Muscle layer of colon (tissue), 2 donors: ENCODE measurements at regions not wholly inside any gene's neighbourhood (a gene's known extent, or its start where the extent isn't known, plus 50 kb on each side); places are given as distances from the start of the nearest gene placed in this dataset.
"Not testable (repeated sequence)": the region's sequence is repeated elsewhere in the genome, so short reads cannot be mapped to it uniquely, and the experiment has no call there.

Experiments used
- H3K27ac ChIP-seq: one replicate; pipeline ENCODE4 v1.7.0; 2013; ENCODE audit warnings: low read depth, mild to moderate bottlenecking, low read length, moderate library complexity
- H3K27me3 ChIP-seq, 2 donors: one replicate each; pipeline ENCODE4 v1.7.0; 2013; ENCODE audit warnings: low read length in 2 of 2, mild to moderate bottlenecking in 2 of 2; ENCODE audit not compliant: insufficient read depth in 2 of 2, control insufficient read depth in 1 of 2
- H3K36me3 ChIP-seq: one replicate; pipeline ENCODE4 v1.7.0; 2013; ENCODE audit warnings: mild to moderate bottlenecking, low read length; ENCODE audit not compliant: insufficient read depth
- H3K4me1 ChIP-seq: one replicate; pipeline ENCODE4 v1.7.0; 2013; ENCODE audit warnings: mild to moderate bottlenecking, low read length; ENCODE audit not compliant: insufficient read depth
- H3K4me3 ChIP-seq, 2 donors: one replicate each; pipeline ENCODE4 v1.7.0; 2013; ENCODE audit warnings: low read length in 2 of 2, low read depth in 1 of 2, mild to moderate bottlenecking in 1 of 2, moderate library complexity in 1 of 2
- H3K9ac ChIP-seq: one replicate; pipeline ENCODE4 v1.7.0; 2013; ENCODE audit warnings: low read length
- H3K9me3 ChIP-seq: one replicate; pipeline ENCODE4 v1.7.0; 2013; ENCODE audit warnings: mild to moderate bottlenecking, low read length
- donor health status: abdominal sarcoma.
- donor health status: Adenocarcinoma of cecum.

DNA sequence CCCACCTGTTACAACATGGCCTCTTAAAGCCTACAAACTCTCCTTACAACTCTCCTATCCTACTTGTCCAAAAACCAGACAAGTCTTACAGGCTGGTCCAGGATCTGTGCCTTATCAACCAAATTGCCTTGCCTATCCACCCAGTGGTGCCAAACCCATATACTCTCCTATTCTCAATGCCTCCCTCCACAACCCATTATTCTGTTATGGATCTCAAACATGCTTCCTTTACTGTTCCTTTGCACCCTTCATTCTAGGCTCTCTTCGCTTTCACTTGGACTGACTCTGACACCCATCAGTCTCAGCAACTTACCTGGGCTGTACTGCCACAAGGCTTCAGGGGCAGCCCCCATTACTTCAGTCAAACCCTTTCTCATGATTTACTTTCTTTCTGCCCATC lies 1112.1 kb upstream of the TMEM132C start:
- not testable (repeated sequence) for H3K27ac ChIP-seq, H3K27me3 ChIP-seq, H3K9me3 ChIP-seq, H3K9ac ChIP-seq, H3K4me1 ChIP-seq, H3K4me3 ChIP-seq, H3K36me3 ChIP-seq

DNA sequence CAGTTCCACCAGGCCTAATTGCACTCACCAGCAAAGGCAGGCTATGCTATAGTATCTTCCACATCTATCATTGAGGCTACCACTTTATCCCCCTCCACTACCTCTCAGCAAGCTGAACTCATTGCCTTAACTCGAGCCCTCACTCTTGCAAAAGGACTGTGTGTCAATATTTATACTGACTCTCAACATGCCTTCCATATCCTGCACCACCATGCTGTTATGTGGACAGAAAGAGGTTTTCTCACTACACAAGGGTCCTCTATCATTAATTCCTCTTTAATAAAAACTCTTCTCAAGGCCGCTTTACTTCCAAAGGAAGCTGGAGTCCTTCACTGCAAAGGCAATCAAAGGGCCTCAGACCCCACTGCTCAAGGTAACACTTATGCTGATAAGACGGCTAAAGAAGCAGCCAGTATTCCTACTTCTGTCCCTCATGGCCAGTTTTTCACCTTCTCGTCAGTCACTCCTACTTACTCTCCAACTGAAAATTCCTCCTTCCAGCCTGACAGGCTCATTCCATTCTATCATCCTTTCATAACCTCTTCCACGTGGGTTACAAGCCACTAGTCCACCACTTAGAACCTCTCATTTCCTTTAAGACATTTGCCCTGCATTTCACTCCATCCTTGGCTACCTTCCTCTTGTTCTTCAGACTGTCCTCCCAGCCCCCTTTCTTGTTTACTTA lies 1110.9 kb upstream of the TMEM132C start:
- not testable (repeated sequence) for H3K27me3 ChIP-seq, H3K4me3 ChIP-seq, H3K27ac ChIP-seq, H3K4me1 ChIP-seq, H3K9ac ChIP-seq, H3K36me3 ChIP-seq, H3K9me3 ChIP-seq

DNA sequence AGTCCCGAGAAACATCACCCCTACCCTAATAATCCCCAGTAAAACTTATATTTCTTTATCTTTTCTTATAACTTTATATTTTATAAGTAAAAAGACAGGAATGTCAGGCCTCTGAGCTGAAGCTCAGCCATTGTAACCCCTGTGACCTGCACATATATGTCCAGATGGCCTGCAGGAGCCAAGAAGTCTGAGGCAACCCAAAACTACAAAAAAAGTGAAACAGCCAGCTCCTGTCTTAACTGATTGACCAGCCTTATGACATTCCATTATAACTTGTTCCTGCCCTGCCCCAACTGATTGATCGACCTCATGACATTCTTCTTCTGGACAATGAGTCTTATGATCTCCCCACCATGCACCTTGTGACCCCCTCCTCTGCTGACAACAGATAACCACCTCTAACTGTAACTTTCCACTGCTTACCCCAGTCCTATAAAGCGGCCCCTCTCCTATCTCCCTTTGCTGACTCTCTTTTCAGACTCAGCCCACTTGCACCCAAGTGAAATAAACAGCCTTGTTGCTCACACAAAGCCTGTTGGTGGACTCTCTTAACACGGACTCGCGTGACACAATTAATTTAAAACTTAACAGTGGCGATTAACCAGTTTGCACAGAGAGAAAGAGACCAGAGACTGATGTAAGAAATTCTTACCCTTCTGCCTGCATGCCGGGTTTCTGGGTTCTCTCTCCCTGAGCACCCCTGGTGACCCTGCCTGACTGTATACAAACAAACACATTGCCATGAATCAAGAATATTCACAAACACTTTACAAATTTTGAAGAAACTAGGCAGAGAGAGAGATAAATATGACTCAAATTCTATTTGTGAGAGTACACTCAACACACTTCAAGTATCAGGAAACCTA lies 1109.2 kb upstream of the TMEM132C start:
- H3K27ac ChIP-seq, H3K36me3 ChIP-seq, H3K9ac ChIP-seq, H3K4me1 ChIP-seq, H3K4me3 ChIP-seq, H3K27me3 ChIP-seq, H3K9me3 ChIP-seq: not testable (repeated sequence)

DNA sequence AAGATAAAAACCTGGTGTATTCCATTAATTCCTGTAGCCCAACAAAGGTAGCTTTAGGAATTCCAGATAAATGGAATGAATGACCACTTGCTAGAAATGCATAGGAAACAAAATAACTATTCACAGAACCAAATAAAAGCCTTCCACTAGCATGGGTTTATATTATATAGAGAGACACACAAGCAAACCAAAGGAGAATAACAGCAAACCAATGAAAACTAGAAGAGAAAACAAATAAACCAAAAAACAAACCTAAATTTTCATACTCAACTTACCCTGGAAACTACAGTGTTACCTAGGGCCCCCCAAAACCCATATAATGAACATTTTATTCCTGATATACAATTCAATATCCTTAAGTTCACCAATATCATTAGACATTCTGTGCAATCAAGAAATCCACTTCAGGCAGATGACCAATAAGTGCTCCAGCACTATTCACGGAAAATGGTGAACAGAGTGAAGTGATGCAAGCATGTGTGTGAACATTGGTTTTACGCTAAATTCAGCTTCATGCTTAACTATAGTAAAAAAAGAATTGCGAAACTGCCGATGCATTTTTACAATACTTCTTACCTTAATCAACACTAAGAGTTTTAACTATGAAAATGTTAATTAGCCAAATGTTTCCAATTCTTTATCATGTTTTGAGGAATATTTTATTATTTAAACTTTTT lies 1108.4 kb upstream of the TMEM132C start:
- no peaks in the 10 kb centered on the region for H3K36me3 ChIP-seq
- no peak overlapping the region for H3K4me3 ChIP-seq
- no peaks in the 10 kb centered on the region for H3K4me1 ChIP-seq
- no peak overlapping the region for H3K27ac ChIP-seq
- H3K9ac ChIP-seq, result no peak overlapping the region
- no peaks in the 10 kb centered on the region for H3K27me3 ChIP-seq
- H3K9me3 ChIP-seq, result no peaks in the 10 kb centered on the region

DNA sequence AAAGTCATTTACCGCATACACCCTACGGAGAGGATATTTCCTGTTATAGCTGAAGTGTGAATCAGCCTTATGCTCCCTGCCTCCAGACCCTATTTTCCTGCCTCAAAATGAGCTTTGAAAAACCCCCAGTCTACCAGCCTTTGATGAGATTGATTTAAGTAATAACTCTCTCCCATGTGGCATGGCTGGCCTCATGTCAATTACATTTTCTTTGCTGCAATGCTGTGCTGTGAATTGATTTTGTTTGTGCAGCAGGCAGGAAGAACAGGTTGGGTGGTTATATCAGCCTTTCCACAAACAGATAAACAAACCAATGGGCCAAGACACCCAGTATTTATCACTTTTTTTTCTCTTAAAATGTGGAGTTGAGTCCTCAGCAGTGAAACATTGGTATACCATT lies 1105.5 kb upstream of the TMEM132C start:
- Histone ChIP-seq H3K27ac (no peak overlapping the region), H3K9me3 (no peaks in the 10 kb centered on the region), H3K36me3 (no peaks in the 10 kb centered on the region), H3K4me3 (no peak overlapping the region), H3K9ac (no peak overlapping the region), H3K27me3 (no peaks in the 10 kb centered on the region), H3K4me1 (no peaks in the 10 kb centered on the region)

DNA sequence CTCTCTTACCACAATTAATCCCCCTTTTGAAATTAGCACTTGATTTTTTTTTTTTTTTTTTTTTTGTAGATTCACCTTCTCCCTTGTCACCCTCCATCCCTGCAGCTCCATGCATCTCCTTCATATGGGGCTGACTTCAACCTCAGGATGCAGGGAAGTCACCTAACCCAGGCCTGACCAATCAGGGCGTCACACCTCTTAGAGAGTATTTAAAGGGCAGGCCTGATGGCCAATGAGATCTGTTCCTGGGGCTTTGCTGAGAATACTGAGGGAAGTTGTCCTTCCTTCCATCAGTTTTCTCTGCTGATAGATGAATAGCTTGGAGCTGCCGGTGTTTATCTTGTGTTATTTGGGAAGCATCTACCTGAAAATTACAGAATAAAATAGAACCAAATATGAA lies 1104.7 kb upstream of the TMEM132C start:
- Histone ChIP-seq H3K9me3 (no peaks in the 10 kb centered on the region), H3K27me3 (no peaks in the 10 kb centered on the region), H3K4me3 (no peak overlapping the region), H3K9ac (no peak overlapping the region), H3K4me1 (no peaks in the 10 kb centered on the region), H3K27ac (no peak overlapping the region), H3K36me3 (no peaks in the 10 kb centered on the region)

DNA sequence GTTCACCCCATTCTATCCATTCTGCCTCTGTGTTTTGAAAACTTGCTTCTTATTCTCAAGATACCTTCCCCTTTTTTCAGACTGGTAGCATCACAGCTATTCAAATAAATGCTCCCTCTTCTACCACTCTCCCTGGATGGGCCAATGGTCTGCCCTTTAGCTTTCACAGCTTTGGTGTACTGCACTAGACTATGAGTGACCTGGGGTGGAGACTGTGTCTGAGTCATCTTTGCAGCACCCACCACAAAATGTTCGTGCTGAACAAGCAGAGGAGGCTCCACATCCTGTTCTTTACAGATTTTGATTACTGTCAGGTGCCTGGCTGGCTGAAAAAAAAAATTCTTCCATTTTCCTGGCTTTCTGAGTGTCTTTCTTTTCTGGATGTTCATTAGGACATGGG lies 1104.1 kb upstream of the TMEM132C start:
- Histone ChIP-seq H3K27ac (no peak overlapping the region), H3K4me3 (no peak overlapping the region), H3K36me3 (no peaks in the 10 kb centered on the region), H3K9ac (no peak overlapping the region), H3K9me3 (no peaks in the 10 kb centered on the region), H3K4me1 (no peaks in the 10 kb centered on the region), H3K27me3 (no peaks in the 10 kb centered on the region)

DNA sequence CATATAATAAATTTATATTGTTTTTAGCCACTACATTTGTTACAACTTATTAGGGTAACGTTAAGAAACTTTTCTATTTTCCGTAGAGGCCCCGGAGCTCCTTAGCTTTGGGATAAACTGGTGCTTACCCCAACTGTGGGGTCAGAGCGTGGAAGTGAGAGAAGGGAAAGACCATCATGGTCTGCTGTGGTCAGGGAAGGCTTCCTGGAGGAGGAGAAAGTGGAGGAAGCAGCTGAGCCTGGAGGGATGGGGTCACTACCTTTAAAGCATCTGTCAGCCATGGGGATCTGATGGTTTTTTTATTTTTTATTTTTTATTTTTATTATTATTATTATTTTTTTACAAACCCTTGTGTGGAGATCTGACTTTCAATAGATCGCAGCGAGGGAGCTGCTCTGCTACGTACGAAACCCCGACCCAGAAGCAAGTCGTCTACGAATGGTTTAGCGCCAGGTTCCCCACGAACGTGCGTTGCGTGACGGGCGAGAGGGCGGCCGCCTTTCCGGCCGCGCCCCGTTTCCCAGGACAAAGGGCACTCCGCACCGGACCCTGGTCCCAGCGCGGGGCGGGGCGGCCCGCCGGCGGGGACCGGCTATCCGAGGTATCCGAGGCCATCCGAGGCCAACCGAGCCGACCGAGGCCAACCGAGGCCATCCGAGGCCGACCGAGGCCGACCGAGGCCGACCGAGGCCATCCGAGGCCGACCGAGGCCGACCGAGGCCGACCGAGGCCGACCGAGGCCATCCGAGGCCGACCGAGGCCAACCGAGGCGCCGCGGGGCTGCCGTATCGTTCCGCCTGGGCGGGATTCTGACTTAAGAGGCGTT lies 1101.2 kb upstream of the TMEM132C start:
- no peaks in the 10 kb centered on the region for H3K9me3 ChIP-seq
- no peak overlapping the region for H3K27ac ChIP-seq
- no peaks in the 10 kb centered on the region for H3K27me3 ChIP-seq
- H3K4me1 ChIP-seq, result no peaks in the 10 kb centered on the region
- H3K36me3 ChIP-seq, result no peaks in the 10 kb centered on the region
- peak overlapping the region; percentile 29 to 42 for H3K4me3 ChIP-seq
- no peak overlapping the region for H3K9ac ChIP-seq

DNA sequence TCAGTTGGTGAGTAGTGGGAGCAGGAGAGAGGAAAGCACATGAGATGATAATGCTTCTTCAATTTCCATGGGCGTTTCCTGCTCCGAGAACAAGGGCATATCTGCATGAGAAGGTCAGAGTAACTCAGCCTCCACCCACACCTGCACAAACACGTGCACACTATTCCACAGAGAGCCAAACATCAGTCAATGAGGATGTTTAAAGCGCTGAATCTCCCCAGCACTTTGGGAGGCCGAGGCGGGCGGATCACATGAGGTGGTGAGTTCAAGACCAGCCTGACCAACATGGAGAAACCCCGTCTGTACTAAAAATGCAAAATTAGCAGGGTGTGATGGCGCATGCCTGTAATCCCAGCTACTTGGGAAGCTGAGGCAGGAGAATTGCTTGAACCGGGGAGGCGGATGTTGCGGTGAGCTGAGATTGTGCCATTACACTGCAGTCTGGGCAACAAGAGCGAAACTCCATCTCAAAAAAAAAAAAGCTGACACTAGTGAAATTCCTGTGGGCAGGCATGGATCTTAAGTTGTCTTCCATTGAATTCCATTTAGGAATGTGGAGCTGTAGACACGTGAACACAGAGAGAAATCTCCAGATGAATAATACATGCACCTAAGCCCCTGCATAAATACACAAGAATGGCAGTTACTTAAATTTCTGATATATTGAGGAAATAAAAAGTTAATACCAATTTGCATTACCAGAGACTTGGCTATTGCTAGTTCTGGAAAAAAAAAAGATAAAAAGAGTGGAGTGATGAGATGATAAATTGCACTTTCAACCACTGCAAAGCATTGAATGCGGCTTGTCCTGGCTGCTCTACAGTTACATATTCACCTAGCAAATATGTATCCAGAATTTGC lies 1097.4 kb upstream of the TMEM132C start:
- Histone ChIP-seq H3K4me1 (no peaks in the 10 kb centered on the region), H3K36me3 (no peaks in the 10 kb centered on the region), H3K27me3 (no peaks in the 10 kb centered on the region), H3K9me3 (no peaks in the 10 kb centered on the region), H3K9ac (no peak overlapping the region), H3K27ac (no peak overlapping the region), H3K4me3 (no peak overlapping the region)

DNA sequence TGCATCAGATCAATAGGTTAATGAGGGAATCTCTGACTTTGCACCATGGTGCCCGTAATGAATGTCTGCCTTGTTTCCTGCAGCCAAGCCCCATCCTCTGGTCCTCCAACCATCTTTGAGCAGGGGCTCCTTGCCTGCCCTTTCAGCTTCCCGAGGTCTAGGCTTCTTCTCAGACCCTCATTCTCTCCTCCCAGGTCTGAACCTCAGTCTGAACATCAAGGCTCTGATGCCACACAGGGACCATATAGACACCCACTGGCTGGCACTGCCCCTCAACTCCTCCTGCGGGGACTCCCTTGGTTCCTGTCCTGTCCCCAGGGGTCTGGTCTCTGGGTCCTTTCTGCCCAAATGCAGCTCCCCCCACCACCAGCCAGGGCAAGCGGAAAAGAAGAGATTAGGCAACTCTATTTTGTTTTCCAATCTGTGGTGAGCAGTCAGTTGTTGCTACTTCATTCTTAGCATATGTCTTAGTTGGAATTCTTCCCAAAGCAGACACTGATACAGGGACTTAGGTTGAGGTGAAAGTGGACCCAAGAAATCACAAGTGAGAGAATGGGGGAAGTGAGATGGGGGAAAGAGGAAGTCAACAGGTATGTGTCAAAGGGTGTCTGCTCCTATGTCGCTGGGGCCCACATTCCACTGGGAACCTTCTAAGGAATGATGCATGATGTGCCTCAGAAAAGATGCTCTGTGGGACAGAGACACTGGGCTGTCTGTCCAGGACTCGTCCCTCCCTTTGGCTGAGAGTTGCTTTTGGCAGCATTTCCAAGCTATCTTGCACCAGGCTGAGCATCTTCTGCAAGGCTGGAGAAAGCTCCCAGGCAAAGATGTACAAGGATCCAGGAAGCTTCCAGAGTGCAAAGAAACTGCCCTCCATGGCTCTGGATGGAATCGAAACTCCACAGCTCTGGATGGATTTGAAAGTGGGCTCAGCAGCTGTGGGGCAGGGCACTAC lies 1096.5 kb upstream of the TMEM132C start:
- Histone ChIP-seq H3K9ac (no peak overlapping the region), H3K4me1 (no peaks in the 10 kb centered on the region), H3K9me3 (no peaks in the 10 kb centered on the region), H3K27me3 (no peaks in the 10 kb centered on the region), H3K36me3 (no peaks in the 10 kb centered on the region), H3K4me3 (no peak overlapping the region), H3K27ac (no peak overlapping the region)
